ENCODE measurements at regions not wholly inside any gene's neighbourhood (a gene's known extent, or its start where the extent isn't known, plus 50 kb on each side); places are given as distances from the start of the nearest gene placed in this dataset.

DNA sequence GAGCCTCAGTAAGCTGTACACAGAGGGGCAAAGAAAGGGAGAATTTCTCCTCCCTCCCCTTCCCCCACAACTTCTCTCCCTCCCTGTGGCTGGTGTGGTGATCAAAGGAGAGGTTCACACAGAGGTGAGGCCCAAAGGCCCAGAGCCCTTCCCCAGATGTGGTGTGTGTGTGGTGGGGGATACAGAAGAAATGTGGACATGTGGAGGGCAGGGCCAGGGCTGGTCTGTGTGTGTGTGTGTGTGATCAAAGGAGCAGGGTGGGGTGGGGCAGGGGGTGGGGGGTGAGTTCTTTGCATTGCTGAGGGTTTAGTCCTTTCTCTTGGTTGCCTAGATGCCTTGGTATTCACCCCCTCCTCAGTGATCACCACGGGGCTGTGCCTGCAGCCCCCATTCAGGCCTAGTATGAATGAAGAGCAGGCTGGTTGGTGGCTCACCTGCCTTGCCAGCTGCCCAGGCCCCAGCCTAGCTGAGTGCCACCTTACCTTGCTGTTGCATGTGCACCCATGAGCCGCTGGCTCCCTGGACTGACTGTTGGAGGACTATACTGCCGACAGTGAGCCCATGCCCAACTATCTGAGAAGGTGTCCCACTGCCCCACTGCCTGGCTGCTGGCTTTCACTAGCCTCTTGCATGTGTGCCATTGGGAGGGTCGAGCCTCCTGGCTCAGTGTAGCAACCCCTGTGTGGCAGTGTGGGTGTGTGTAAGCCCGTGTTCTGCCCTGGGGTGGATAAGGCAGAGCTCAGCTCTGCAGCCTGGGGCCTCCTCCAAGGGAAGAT, 101.9 kb downstream of the EFNB1 start:
- ATAC-seq (ENCODE audit: insufficient read depth, low FRiP score) (no peak), DNase-seq (no peak)
- TF ChIP-seq, protein P1, sequence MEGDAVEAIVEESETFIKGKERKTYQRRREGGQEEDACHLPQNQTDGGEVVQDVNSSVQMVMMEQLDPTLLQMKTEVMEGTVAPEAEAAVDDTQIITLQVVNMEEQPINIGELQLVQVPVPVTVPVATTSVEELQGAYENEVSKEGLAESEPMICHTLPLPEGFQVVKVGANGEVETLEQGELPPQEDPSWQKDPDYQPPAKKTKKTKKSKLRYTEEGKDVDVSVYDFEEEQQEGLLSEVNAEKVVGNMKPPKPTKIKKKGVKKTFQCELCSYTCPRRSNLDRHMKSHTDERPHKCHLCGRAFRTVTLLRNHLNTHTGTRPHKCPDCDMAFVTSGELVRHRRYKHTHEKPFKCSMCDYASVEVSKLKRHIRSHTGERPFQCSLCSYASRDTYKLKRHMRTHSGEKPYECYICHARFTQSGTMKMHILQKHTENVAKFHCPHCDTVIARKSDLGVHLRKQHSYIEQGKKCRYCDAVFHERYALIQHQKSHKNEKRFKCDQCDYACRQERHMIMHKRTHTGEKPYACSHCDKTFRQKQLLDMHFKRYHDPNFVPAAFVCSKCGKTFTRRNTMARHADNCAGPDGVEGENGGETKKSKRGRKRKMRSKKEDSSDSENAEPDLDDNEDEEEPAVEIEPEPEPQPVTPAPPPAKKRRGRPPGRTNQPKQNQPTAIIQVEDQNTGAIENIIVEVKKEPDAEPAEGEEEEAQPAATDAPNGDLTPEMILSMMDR (IDR thresholded peaks at IDR 0.05; ENCODE audit: control extremely low read depth, extremely low read depth): no peak
- Histone ChIP-seq H3K4me1 (ENCODE audit: control insufficient read depth in 5 of 5, insufficient read depth in 5 of 5, low read length in 5 of 5) (peaks cover 2 to 30% (median 8%) of the 10 kb centered on the region in 5 donors), H3K4me3 (no peak overlapping the region), H3K9ac (ENCODE audit: insufficient read depth in 1 of 2, low read length in 2 of 2) (no peak overlapping the region), H3K36me3 (ENCODE audit: control insufficient read depth in 4 of 4, insufficient read depth in 4 of 4, low read length in 4 of 4) (no peaks in the 10 kb centered on the region), H3K27ac (ENCODE audit: low read depth in 1 of 2, low read length in 1 of 2) (peak overlapping the region; percentile 55 to 66), H3K9me3 (ENCODE audit: control insufficient read depth in 4 of 4, insufficient read depth in 3 of 4, low read length in 3 of 4) (peaks cover 0 to 2% (median 0%) of the 10 kb centered on the region in 4 donors), H3K27me3 (ENCODE audit: control insufficient read depth in 3 of 3, insufficient read depth in 3 of 3, low read length in 2 of 3) (no peaks in the 10 kb centered on the region)
- 63 to 78% methylated on average over 3 to 5 of the region's 5 CpGs for WGBS, 2 donors

DNA sequence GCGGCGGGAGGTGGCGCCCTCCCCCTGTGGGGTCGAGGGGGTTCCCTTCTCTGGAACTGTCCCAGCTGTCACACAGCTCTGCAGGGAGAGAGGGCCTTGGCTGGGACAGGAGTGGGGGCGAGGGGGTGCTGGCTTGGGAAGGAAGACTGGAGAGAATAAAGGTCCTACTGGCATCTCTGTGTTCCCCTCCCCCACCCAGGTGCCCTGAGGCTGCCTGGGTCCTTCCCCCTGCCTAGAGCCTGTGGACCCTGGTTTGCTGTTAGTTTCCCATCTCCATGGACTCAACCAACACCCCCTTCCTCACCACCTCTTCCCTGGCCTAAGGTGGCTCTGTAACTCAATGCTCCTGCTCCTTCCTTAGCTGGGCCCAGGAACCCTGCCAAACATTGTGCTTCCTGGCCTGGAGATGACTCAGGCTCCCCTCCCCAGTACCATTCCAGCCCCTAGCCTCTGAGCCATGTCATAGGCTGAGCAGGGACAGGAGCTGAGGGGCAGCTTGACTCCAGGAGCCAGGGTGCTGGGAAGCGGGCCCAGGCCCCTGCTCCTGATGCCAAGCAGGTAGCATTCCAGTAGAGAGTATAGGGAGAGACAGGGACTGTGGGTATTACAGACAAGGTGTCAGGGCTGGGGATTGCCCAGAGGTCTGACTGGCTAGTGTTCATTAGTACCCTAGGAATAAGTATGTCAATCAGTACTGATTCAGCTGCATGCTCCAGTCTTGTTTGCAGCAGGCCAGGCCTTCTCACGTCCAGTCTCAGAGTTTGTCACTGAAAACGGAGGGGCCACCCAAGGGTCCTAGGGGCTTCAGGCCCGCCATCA, 100.7 kb downstream of the EFNB1 start:
- 45 to 65% methylated on average over 7 to 9 of the region's 9 CpGs for WGBS, 2 donors
- no peaks in the 10 kb centered on the region for H3K27me3 ChIP-seq (ENCODE audit: control insufficient read depth in 3 of 3, insufficient read depth in 3 of 3, low read length in 2 of 3)
- no peak overlapping the region for H3K9ac ChIP-seq (ENCODE audit: insufficient read depth in 1 of 2, low read length in 2 of 2)
- no peaks in the 10 kb centered on the region for H3K36me3 ChIP-seq (ENCODE audit: control insufficient read depth in 4 of 4, insufficient read depth in 4 of 4, low read length in 4 of 4)
- peaks cover 0 to 2% (median 0%) of the 10 kb centered on the region in 4 donors for H3K9me3 ChIP-seq (ENCODE audit: control insufficient read depth in 4 of 4, insufficient read depth in 3 of 4, low read length in 3 of 4)
- TF ChIP-seq, protein P1 (IDR thresholded peaks at IDR 0.05; ENCODE audit: control extremely low read depth, extremely low read depth): no peak
- ATAC-seq (ENCODE audit: insufficient read depth, low FRiP score): peak; percentile 28
- peak overlapping the region; percentile 25 to 41 for H3K27ac ChIP-seq (ENCODE audit: low read depth in 1 of 2, low read length in 1 of 2)
- no peak overlapping the region for H3K4me3 ChIP-seq
- peak in 2 of 3 donors; percentile 46 to 73 for DNase-seq
- H3K4me1 ChIP-seq (ENCODE audit: control insufficient read depth in 5 of 5, insufficient read depth in 5 of 5, low read length in 5 of 5): peaks cover 2 to 30% (median 4%) of the 10 kb centered on the region in 5 donors

DNA sequence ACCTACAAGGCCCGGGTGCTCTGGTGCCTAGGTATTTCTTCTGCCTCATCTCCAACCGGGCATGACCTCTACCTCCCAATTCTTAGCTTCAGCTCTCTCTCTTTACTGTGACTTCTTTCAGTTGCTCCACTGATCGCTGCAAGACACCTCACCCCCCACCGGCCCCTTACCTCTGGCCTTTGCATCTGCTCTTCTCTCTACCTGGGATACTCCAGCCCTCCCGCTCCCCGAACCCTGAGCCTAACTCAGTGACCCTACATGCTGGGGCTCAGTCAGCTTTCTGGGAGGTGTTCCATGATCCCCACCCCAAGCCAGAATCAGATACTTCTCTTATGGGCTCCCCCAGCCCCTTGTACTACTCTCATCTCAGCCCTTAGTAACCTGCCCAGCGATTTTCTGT, 99.6 kb downstream of the EFNB1 start:
- H3K9me3 ChIP-seq (ENCODE audit: control insufficient read depth in 4 of 4, insufficient read depth in 3 of 4, low read length in 3 of 4): no peaks in the 10 kb centered on the region
- no peak overlapping the region for H3K9ac ChIP-seq (ENCODE audit: insufficient read depth in 1 of 2, low read length in 2 of 2)
- peak overlapping the region; percentile 0 for H3K27ac ChIP-seq (ENCODE audit: low read depth in 1 of 2, low read length in 1 of 2)
- ATAC-seq (ENCODE audit: insufficient read depth, low FRiP score) (no peak), DNase-seq (no peak)
- no peaks in the 10 kb centered on the region for H3K36me3 ChIP-seq (ENCODE audit: control insufficient read depth in 4 of 4, insufficient read depth in 4 of 4, low read length in 4 of 4)
- peaks cover 2 to 30% (median 4%) of the 10 kb centered on the region in 5 donors for H3K4me1 ChIP-seq (ENCODE audit: control insufficient read depth in 5 of 5, insufficient read depth in 5 of 5, low read length in 5 of 5)
- 87 to 93% methylated on average over 5 to 7 of the region's 7 CpGs for WGBS, 2 donors
- no peak overlapping the region for H3K4me3 ChIP-seq
- no peaks in the 10 kb centered on the region for H3K27me3 ChIP-seq (ENCODE audit: control insufficient read depth in 3 of 3, insufficient read depth in 3 of 3, low read length in 2 of 3)
- TF ChIP-seq, protein P1 (IDR thresholded peaks at IDR 0.05; ENCODE audit: control extremely low read depth, extremely low read depth): no peak
